Panc1 (cell line): ENCODE measurements at regions not wholly inside any gene's neighbourhood (a gene's known extent, or its start where the extent isn't known, plus 50 kb on each side); places are given as distances from the start of the nearest gene placed in this dataset.
A peak's percentile ranks its signal among the peaks of the same experiment; 100 is the strongest.

ENCODE experiments used
- ATAC-seq: fragments of 200-7000 bp; cut with Tn5 transposase; 2 replicates; pipeline ENCODE4 v1.9.1; 2020; ENCODE audit warnings: mild to moderate bottlenecking, moderate library complexity
- BruUV-seq: library from RNA; stranded (reverse); fragments of 400-500 nt; replicated peaks from 2 replicates; lab custom pipeline; 2021; lab: Mats Ljungman, UMichigan
- CTCF ChIA-PET: fragments of 300-600 bp; sonication (Branson Sonifier 250); formaldehyde crosslinking; loops from one replicate; lab custom pipeline; 2022; ENCODE audit warnings: antibody characterized with exemption; lab: Charles Lee
- POLR2A ChIA-PET: fragments of 300-600 bp; sonication (Branson Sonifier 250); formaldehyde crosslinking; loops from one replicate; lab custom pipeline; 2022; ENCODE audit warnings: antibody characterized with exemption; lab: Charles Lee
- DNase-seq: peaks from one replicate; pipeline ENCODE4 v3.0.0-alpha.2; 2010; ENCODE audit warnings: low read depth, low spot score
- H3K27ac ChIP-seq: 2 replicates; pipeline ENCODE4 v1.5.1; 2011; ENCODE audit warnings: mild to moderate bottlenecking, low read length, inconsistent platforms
- H3K27me3 ChIP-seq: fragments of 200-500 bp; sonication (Bioruptor generic); 2 replicates; pipeline ENCODE4 v1.6.0; 2014; ENCODE audit warnings: low read length, inconsistent platforms; ENCODE audit not compliant: control insufficient read depth, insufficient read depth
- H3K36me3 ChIP-seq: fragments of 200-500 bp; sonication (Bioruptor generic); 2 replicates; pipeline ENCODE4 v1.5.1; 2014; ENCODE audit warnings: inconsistent platforms, mild to moderate bottlenecking, low read length, moderate library complexity; ENCODE audit not compliant: control insufficient read depth, insufficient read depth
- H3K4me1 ChIP-seq: 2 replicates; pipeline ENCODE4 v1.5.1; 2011; ENCODE audit warnings: inconsistent platforms, mild to moderate bottlenecking, low read length, moderate library complexity; ENCODE audit not compliant: control insufficient read depth, insufficient read depth
- H3K4me3 ChIP-seq, 2 experiments: 2 replicates each; pipeline ENCODE4 v1.5.1; 2011 to 2012; ENCODE audit warnings: low read depth in 2 of 2, low read length in 2 of 2, mild to moderate bottlenecking in 2 of 2, inconsistent platforms in 1 of 2, moderate library complexity in 1 of 2
- H3K9me3 ChIP-seq: fragments of 200-500 bp; sonication (Bioruptor generic); 2 replicates; pipeline ENCODE4 v1.5.1; 2014; ENCODE audit warnings: low read depth, mild to moderate bottlenecking, inconsistent platforms, low read length, moderate library complexity; ENCODE audit not compliant: control insufficient read depth, insufficient read depth
- POLR2AphosphoS5 ChIP-seq: IDR thresholded peaks from 2 replicates; pipeline ENCODE4 v1.6.1; 2012; ENCODE audit warnings: mild to moderate bottlenecking, low read depth, low read length, moderate library complexity
- SIN3A ChIP-seq: IDR thresholded peaks from 2 replicates; pipeline ENCODE4 v1.6.1; 2012; ENCODE audit warnings: low read depth, mild to moderate bottlenecking, low read length, moderate library complexity, borderline replicate concordance; ENCODE audit not compliant: insufficient read depth
- TCF7L2 ChIP-seq: IDR thresholded peaks from 2 replicates; pipeline ENCODE4 v1.6.1; 2011; ENCODE audit warnings: mild to moderate bottlenecking, low read depth, low read length, inconsistent platforms
- in situ Hi-C: cut with HindIII; loops from 2 replicates; pipeline ENCODE4 v1.10.0; 2016; ENCODE audit warnings: low sequenced_read_pairs, low pct_unique_long_range_greater_than_20kb
- intact Hi-C: fragments of 100-400 bp; cut with micrococcal nuclease; formaldehyde crosslinking; loops from one replicate; pipeline ENCODE4 v1.10.0; 2022; ENCODE audit not compliant: unreplicated experiment
- TF ChIP-seq, protein P1 (sequence below): fragments of 450-650 bp; IDR thresholded peaks from 2 replicates; pipeline ENCODE4 v1.5.1; 2017; ENCODE audit warnings: mild to moderate bottlenecking
- TF ChIP-seq, protein P2 (sequence below), 2 experiments: IDR thresholded peaks; 2 replicates each; pipeline ENCODE4 v1.6.1; 2011 to 2012; ENCODE audit warnings: low read depth in 2 of 2, control low read depth in 1 of 2, low read length in 1 of 2, mild to moderate bottlenecking in 1 of 2, moderate library complexity in 1 of 2; ENCODE audit not compliant: insufficient read depth in 1 of 2

DNA sequence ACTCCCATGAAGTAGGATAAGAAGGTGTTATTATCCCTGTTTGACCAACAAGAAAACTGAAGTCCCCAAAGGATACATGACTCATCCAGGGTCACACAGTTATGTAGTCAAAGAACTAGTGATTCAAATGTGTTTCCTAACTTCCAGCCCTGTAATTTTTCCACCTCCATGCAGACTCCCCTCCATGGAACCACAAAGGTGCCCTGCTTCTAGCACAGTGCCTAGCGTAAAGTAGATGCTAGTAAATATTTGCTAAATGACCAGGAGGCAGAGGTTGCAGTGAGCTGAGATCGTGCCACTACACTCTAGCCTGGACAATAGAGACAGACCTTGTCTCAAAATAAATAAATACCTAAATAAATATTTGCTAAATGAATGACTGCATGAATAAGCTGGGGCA is 55.8 kb downstream of the FRMPD3 start:
- no peaks in the 10 kb centered on the region; the same call in 1 of the 2 replicates for H3K4me1 ChIP-seq
- TF ChIP-seq POLR2AphosphoS5, result no peak
- TF ChIP-seq, protein P1, sequence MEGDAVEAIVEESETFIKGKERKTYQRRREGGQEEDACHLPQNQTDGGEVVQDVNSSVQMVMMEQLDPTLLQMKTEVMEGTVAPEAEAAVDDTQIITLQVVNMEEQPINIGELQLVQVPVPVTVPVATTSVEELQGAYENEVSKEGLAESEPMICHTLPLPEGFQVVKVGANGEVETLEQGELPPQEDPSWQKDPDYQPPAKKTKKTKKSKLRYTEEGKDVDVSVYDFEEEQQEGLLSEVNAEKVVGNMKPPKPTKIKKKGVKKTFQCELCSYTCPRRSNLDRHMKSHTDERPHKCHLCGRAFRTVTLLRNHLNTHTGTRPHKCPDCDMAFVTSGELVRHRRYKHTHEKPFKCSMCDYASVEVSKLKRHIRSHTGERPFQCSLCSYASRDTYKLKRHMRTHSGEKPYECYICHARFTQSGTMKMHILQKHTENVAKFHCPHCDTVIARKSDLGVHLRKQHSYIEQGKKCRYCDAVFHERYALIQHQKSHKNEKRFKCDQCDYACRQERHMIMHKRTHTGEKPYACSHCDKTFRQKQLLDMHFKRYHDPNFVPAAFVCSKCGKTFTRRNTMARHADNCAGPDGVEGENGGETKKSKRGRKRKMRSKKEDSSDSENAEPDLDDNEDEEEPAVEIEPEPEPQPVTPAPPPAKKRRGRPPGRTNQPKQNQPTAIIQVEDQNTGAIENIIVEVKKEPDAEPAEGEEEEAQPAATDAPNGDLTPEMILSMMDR, result no peak
- no peak for TF ChIP-seq SIN3A
- TF ChIP-seq TCF7L2, result no peak
- TF ChIP-seq, protein P2, sequence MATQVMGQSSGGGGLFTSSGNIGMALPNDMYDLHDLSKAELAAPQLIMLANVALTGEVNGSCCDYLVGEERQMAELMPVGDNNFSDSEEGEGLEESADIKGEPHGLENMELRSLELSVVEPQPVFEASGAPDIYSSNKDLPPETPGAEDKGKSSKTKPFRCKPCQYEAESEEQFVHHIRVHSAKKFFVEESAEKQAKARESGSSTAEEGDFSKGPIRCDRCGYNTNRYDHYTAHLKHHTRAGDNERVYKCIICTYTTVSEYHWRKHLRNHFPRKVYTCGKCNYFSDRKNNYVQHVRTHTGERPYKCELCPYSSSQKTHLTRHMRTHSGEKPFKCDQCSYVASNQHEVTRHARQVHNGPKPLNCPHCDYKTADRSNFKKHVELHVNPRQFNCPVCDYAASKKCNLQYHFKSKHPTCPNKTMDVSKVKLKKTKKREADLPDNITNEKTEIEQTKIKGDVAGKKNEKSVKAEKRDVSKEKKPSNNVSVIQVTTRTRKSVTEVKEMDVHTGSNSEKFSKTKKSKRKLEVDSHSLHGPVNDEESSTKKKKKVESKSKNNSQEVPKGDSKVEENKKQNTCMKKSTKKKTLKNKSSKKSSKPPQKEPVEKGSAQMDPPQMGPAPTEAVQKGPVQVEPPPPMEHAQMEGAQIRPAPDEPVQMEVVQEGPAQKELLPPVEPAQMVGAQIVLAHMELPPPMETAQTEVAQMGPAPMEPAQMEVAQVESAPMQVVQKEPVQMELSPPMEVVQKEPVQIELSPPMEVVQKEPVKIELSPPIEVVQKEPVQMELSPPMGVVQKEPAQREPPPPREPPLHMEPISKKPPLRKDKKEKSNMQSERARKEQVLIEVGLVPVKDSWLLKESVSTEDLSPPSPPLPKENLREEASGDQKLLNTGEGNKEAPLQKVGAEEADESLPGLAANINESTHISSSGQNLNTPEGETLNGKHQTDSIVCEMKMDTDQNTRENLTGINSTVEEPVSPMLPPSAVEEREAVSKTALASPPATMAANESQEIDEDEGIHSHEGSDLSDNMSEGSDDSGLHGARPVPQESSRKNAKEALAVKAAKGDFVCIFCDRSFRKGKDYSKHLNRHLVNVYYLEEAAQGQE (IDR thresholded peaks at IDR 0.05; ENCODE audit: insufficient read depth in 1 of 2, low read depth in 2 of 2, low read length in 1 of 2), result no peak
- POLR2A ChIA-PET, result no interaction called here
- ATAC-seq (no peak), DNase-seq (no peak)
- H3K4me3 ChIP-seq, result no peak overlapping the region
- in situ Hi-C loops, result no loop called here
- no TSS peak for BruUV-seq
- H3K27ac ChIP-seq, result no peak overlapping the region
- CTCF ChIA-PET, result no interaction called here
- intact Hi-C loops, result no loop called here
- no peaks in the 10 kb centered on the region for H3K36me3 ChIP-seq
- no peaks in the 10 kb centered on the region for H3K9me3 ChIP-seq
- H3K27me3 ChIP-seq, result peaks cover 7% of the 10 kb centered on the region

DNA sequence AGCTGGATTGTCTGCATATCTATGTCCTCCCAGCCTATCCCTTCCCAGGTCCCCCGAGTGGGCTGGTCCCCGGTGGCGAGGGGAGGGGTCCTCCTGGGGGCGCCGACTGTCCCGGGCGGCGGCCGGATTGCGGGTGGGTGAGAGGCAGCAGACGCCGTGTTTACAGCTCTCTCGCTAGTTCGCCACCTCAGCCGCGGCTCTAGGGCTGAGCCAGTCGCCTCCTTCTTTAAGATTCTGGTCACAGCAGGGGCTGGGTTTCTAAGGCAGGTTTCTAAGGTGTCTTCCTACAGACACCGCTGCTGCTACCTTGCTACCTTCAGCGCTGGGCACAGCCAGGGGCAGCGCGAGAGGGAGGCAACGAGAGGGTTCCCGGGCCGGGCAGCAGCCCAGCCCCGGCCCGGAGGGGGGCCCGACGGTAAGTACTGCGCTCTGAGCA is 57.2 kb downstream of the FRMPD3 start:
- no peak for DNase-seq
- intact Hi-C loops, result no loop called here
- Histone ChIP-seq H3K27me3 (peaks cover 7% of the 10 kb centered on the region), H3K27ac (no peak overlapping the region), H3K36me3 (no peaks in the 10 kb centered on the region), H3K4me1 (no peaks in the 10 kb centered on the region; the same call in 1 of the 2 replicates), H3K4me3 (peak overlapping the region in 1 of 2 experiments; percentile 16; a peak in 1 of 4 replicates), H3K9me3 (no peaks in the 10 kb centered on the region)
- no TSS peak for BruUV-seq
- TF ChIP-seq, protein P2 (IDR thresholded peaks at IDR 0.05; ENCODE audit: insufficient read depth in 1 of 2, low read depth in 2 of 2, low read length in 1 of 2), result no peak
- TF ChIP-seq TCF7L2, result no peak
- TF ChIP-seq, protein P1, result no peak
- TF ChIP-seq SIN3A, result no peak
- TF ChIP-seq POLR2AphosphoS5, result no peak
- in situ Hi-C loops, result no loop called here
- POLR2A ChIA-PET, result no interaction called here
- CTCF ChIA-PET, result no interaction called here
- peak; percentile 73 for ATAC-seq
